ENCODE measurements at regions not wholly inside any gene's neighbourhood (a gene's known extent, or its start where the extent isn't known, plus 50 kb on each side); places are given as distances from the start of the nearest gene placed in this dataset.

DNA sequence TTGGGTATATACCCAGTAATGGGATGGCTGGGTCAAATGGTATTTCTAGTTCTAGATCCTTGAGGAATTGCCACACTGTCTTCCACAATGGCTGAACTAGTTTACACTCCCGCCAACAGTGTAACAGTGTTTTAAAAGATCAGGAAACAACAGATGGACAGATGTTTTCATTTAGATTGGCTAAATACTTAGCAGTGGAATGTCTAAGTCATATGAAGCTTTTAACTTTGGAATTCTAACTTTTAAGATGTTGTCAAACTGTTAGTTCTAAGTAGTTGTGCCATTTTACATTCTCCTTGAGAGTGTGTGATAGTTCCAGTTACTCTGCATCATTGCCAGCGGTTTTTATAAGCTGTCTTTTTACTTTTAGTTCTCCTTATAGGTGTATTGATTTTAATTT lies 688.8 kb downstream of the SEMA5A start:
- 43 to 45% (median 43%) methylated on average over 2 of the region's 2 CpGs for WGBS, 3 donors
- no peak overlapping the region for H3K27ac ChIP-seq (ENCODE audit: low read depth, low read length)

- 43 to 71% (median 57%) methylated on average over 5 of the region's 5 CpGs for WGBS, 3 donors
- no peak overlapping the region for H3K27ac ChIP-seq (ENCODE audit: low read depth, low read length)
Observed at GRCh38 chr5:8861764-8862163, 684.1 kb downstream of the SEMA5A start.

DNA sequence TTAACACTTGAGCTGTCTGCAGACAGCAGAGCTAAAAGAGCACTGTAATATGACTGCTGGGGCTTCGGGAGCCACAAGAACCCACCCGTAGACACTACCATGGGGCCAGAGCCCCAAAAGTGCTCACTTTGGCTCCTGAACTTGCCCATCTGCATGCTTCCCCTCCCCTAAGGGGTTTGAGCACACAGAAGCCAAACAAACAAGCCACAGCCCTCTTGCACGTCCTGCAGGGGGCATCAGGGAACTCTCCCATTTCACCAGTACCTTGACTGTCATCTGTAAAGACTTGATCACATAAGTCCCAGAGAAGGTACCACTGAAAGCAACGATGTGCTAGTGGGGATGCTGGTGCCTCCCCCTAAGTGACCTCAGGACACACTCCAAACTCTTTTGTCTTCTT lies 681.8 kb downstream of the SEMA5A start:
- H3K27ac ChIP-seq (ENCODE audit: low read depth, low read length), result no peak overlapping the region
- WGBS, 3 donors, result 49 to 58% (median 56%) methylated on average over 4 of the region's 4 CpGs

- no peak overlapping the region for H3K27ac ChIP-seq (ENCODE audit: low read depth, low read length)
- 39 to 51% (median 48%) methylated on average over 5 of the region's 5 CpGs for WGBS, 3 donors
Observed at GRCh38 chr5:8865266-8865665, 680.6 kb downstream of the SEMA5A start.

GRCh38 chr5:8865686-8866374 lies 680.0 kb downstream of the SEMA5A start:
- no peak overlapping the region for H3K27ac ChIP-seq (ENCODE audit: low read depth, low read length)
- WGBS, 3 donors, result 76 to 87% (median 86%) methylated on average over 7 of the region's 7 CpGs

DNA sequence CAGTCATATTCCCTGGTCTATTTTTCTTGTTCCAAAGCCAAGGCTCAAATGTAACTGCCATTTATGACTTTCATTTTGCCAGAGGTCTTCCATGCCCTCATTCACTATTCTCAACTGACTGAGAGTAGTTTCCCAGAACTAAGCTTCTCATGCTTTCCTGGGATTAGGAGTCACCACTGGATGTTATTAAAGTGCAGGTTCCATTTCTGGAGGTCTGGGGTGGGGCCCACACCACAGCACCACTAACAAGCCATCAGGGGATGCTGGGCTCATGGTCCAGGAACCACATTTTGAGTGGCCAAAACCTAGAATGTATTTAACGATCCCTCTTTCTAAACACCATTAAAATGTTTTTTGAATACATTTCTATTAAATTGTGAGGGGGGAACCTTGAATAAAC lies 677.6 kb downstream of the SEMA5A start:
- no peak overlapping the region for H3K27ac ChIP-seq (ENCODE audit: low read depth, low read length)
- WGBS, 3 donors, result 69 to 92% (median 87%) methylated on average over 1 of the region's 1 CpG

DNA sequence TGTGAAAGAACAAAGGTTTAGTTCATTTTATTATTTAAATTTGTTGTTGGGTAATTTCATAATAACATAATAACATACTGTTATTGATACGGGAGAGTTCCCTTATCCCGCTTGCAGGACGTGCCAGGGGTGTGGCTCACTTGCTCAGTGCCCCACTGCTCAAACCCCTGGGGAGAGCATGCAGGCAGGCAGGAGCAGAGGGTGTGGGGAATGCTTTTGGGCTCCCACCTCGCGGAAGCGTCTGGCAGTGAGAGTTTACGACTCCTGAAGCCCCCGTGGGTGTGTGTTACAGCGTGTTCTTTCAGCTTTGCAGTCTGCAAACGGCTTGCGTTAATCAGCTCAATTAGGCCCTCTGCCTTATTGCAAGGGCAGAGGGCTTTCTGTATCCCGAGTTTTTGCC lies 675.9 kb downstream of the SEMA5A start:
- 47 to 66% (median 56%) methylated on average over 12 of the region's 12 CpGs for WGBS, 3 donors
- H3K27ac ChIP-seq (ENCODE audit: low read depth, low read length), result no peak overlapping the region

DNA sequence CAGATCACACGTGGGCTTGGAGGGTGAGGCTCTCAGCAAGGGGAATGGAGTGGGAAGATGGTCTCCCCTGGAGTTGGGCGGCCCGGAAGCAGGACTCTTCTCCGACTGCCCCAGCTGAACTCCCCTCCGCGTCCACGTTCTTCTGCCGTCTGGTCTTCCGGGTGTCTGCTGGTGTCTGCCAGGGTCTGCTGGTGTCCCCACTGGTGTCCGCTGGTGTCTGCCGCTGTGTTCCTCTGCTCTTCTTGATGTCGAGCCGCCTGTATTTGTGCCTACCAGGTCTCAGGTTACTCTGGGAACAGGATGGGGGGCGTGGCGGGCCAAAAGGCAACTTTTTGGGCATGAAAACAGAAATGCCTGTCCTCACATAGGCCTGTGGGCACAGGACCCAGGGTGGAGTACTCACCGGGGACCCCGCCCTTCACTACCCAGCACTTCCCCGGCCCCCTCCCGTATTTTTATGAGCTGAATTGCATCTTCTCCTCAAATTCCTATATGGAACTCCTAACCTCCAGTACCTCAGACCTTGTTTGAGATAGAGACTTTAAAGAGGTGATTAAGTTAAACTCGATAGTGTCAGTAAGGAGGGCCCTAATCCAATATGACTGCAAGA lies 675.4 kb downstream of the SEMA5A start:
- no peak overlapping the region for H3K27ac ChIP-seq (ENCODE audit: low read depth, low read length)
- WGBS, 3 donors, result 81 to 83% (median 83%) methylated on average over 20 of the region's 20 CpGs

- no peak overlapping the region for H3K27ac ChIP-seq (ENCODE audit: low read depth, low read length)
- 58 to 71% (median 70%) methylated on average over 7 of the region's 7 CpGs for WGBS, 3 donors
Observed at GRCh38 chr5:8870959-8871355, 674.9 kb downstream of the SEMA5A start.

DNA sequence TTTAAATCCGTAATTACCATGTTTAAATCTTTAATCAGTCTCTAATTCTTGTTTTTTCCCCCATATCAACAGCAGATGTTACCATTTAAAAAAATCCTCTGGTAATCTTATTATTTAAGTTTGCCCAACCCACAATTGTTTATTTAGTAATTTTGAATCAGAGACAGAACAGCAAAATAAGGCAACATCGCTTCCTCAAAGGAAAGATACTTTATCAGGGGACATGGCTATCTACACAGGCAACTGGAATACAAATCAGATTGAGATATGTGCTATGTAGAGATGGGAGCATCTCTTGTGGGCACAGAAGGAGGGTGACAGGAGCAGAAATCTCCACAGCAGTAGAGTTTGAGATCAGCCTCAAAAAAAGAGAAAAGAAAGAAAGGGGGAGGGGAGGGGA lies 674.4 kb downstream of the SEMA5A start:
- 49 to 84% (median 82%) methylated on average over 2 of the region's 2 CpGs for WGBS, 3 donors
- H3K27ac ChIP-seq (ENCODE audit: low read depth, low read length), result no peak overlapping the region

DNA sequence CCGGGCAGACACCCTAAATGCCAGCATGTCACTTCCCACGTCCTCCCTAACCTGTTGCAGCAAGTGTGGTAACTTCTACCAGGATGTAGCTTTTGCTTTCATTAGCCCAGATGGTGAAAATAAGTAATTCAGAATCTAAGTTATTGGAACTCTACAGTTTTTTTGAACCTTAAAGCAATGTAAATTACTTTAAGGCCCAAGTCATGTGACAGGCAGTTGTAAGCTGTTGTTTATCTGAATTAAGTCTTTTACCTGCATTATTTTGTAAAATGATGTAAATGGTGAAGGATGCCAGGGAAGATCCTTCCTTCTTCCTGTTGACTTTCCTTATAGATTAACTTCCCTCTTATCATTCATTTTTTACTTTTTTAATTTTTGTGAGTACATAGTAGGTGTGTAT lies 670.2 kb downstream of the SEMA5A start:
- WGBS, 3 donors, result 51 to 58% (median 54%) methylated on average over 2 of the region's 2 CpGs
- no peak overlapping the region for H3K27ac ChIP-seq (ENCODE audit: low read depth, low read length)

- H3K27ac ChIP-seq (ENCODE audit: low read depth, low read length), result no peak overlapping the region
- 91 to 98% (median 95%) methylated on average over 3 of the region's 3 CpGs for WGBS, 3 donors
Observed at GRCh38 chr5:8879248-8879647, 666.6 kb downstream of the SEMA5A start.

DNA sequence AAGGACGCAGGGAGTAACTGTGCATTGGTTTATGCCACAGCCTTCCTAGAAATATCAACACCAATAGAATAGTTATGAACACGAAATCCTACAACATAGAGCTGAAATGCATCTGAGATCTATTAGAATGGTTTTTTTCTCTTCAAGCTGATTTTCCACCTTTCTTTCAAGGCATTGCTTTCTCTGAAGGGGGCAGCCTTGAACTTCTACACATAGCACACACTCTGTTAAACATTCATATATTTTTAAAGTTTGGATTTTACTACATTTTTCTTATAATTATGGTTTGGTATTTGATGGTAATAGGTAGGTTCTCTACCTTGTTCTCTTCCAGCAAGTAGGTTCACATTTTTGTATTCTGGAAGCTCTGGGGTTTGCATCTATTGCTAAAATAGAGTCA lies 661.8 kb downstream of the SEMA5A start:
- no peak overlapping the region for H3K27ac ChIP-seq (ENCODE audit: low read depth, low read length)
- WGBS, 3 donors, result 60 to 73% (median 69%) methylated on average over 2 of the region's 2 CpGs

GRCh38 chr5:8892926-8893325 lies 652.9 kb downstream of the SEMA5A start:
- 80 to 89% (median 87%) methylated on average over 3 of the region's 3 CpGs for WGBS, 3 donors
- H3K27ac ChIP-seq (ENCODE audit: low read depth, low read length), result no peak overlapping the region

DNA sequence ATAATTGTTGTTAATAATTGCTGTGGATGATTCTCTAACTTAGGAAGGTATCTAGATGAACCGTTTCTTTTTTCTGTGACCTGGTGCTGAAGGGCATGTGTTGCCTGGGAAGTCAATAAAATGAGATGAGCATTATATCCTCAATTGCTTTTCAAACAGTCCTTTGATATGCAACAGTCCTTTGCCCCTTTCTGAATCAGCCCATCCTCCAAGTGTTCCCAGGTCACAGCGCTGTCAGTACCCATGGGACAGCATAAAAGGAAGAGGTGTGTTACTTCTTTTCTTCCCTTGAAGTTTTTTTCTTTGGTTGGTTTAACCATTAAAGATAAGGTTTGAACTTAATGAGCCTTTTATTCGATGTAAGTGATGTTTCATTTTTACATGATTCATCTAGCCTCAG lies 651.8 kb downstream of the SEMA5A start:
- H3K27ac ChIP-seq (ENCODE audit: low read depth, low read length), result no peak overlapping the region
- 40 to 64% (median 51%) methylated on average over 3 of the region's 3 CpGs for WGBS, 3 donors

DNA sequence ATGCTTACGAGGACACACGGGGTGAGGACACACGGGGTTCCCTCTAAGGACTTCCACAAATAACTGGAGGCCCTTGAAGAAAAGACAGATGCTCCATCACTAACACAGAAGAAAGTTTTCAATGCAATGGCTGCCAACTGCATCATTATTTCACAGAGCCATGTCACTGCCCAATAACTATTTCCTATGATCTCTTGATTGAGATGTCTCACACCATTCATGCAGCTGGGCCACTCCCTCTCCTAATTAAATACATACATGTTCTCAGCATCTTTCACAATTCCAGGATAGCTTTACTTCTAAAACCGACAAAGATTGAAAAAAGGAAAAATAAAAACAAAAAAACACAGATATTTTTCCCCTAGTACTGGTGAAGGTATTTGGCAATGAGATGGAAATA lies 650.8 kb downstream of the SEMA5A start:
- no peak overlapping the region for H3K27ac ChIP-seq (ENCODE audit: low read depth, low read length)
- 77 to 84% (median 83%) methylated on average over 4 of the region's 4 CpGs for WGBS, 3 donors

- no peak overlapping the region for H3K27ac ChIP-seq (ENCODE audit: low read depth, low read length)
- WGBS, 3 donors, result 73 to 84% (median 81%) methylated on average over 1 of the region's 1 CpG
Observed at GRCh38 chr5:8895599-8895998, 650.3 kb downstream of the SEMA5A start.

GRCh38 chr5:8897316-8897715 lies 648.6 kb downstream of the SEMA5A start:
- H3K27ac ChIP-seq (ENCODE audit: low read depth, low read length), result no peak overlapping the region
- WGBS, 3 donors, result 80 to 88% (median 86%) methylated on average over 5 of the region's 5 CpGs

DNA sequence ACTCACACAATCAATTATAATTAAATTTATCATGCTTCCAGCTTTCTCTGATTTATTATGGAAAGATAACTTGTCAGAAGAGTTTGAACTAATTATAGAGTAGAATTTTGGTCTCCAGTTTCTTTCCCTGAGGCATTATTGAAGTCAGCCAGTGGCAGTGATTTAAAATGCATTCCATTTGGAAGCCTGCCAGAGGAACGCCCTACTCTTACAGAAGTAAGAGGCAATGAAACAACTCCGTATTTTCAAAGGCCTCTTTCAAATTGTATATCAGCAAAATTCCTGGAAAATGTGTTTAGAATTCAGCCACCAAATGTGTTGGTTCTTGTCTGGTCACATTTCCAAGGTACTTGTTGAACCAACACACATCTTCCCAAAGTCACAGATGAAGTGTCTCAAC lies 640.9 kb downstream of the SEMA5A start:
- H3K27ac ChIP-seq (ENCODE audit: low read depth, low read length), result no peak overlapping the region
- 31 to 49% (median 33%) methylated on average over 2 of the region's 2 CpGs for WGBS, 3 donors

DNA sequence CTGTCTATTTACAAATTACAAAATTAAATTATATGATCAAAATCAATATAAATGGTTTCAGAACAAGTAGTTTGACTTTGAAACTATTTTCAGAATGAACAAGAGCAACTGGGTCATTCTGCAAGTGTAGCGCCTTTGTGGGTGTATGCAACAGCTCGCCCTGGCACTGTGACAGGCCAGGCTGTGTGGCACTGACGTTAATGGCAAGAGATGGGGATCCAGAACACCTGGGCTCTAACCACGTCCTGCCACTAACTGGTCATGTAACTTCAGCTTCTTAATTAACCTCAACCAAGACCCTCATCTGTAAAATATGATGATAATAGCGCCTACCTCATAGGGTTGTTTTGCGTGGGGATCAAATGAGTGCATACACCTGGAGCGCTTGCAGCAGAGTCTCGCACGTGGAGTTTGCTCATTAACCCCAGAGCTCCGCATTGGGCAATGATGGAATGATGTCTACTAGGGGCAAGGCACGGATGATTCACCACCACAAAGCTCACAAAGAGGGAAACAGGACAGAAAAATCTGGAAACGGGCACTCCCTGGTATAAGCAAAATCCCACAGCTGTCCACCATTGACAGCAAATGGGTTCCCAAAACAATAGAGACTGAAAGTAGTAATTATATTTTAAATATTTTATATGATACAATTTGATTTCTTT lies 639.4 kb downstream of the SEMA5A start:
- no peak overlapping the region for H3K27ac ChIP-seq (ENCODE audit: low read depth, low read length)
- WGBS, 3 donors, result 81 to 92% (median 87%) methylated on average over 12 of the region's 12 CpGs
